CD4-positive, alpha-beta T cell treated with Interleukin-4 for 1 hour (primary cell): ENCODE measurements at regions not wholly inside any gene's neighbourhood (a gene's known extent, or its start where the extent isn't known, plus 50 kb on each side); places are given as distances from the start of the nearest gene placed in this dataset.

Experiments used
- DNase-seq, 2 donors: peaks; one replicate each; pipeline ENCODE4 v3.0.0-alpha.2; 2020 to 2022

- DNase-seq = no peak
These were observed 91.2 kb downstream of the SOX9 start for GRCh38 chr17:72212041-72212440.

DNA sequence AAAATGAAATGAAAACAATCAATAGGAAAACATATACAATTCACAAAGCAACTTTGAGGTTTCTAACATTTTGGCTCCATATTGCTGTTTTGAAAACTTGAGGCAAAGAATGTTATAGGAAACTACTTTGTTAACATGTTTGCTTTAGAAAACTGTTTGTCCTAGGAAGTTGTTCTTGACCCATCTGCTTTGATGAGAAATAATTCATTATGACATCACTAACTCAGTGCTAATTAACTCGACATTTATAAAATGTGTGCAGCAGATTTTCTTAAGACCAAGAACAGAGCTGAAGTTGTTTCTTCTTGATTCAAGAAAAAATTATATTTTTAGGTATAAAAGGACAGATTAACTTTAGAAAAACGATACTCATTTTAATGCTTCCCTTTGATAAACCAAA is 94.7 kb downstream of the SOX9 start:
- no peak for DNase-seq

GRCh38 chr17:72215928-72216327 is 95.1 kb downstream of the SOX9 start:
- no peak for DNase-seq

DNA sequence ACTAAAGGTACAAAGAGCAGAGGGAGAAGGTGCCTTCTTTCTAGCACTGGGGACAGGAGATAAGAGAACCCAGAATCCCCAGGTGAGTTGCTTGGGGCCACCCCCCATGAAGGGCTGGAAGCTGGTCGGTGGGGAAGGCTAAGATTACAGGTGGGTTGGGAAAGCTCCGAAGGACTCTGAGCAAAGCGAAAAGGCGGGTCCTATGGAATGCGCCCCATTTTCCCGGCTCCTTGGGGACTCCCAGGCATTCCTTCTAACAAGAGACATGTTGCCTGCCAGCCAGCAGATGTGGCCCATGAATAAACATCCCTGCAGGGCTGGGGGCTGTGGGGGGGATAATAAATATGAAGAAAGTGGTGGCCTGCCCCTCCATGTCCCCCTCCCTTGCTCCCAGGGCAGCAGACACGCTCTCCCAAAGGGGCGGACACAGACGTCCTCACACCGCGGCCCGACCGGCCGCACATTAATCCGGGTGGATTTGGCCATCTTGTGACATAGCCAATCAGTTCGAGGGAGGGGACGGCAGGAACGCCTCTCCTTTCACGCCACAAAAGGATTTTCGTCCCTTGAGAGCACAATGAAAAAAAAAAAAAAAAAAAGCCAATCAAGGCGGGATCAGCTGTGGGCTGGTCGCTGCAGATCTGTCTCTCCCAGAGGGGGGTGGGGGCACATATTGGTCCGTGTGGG is 98.5 kb downstream of the SOX9 start:
- no peak for DNase-seq

GRCh38 chr17:72219824-72220493 is 99.1 kb downstream of the SOX9 start:
- no peak for DNase-seq

DNA sequence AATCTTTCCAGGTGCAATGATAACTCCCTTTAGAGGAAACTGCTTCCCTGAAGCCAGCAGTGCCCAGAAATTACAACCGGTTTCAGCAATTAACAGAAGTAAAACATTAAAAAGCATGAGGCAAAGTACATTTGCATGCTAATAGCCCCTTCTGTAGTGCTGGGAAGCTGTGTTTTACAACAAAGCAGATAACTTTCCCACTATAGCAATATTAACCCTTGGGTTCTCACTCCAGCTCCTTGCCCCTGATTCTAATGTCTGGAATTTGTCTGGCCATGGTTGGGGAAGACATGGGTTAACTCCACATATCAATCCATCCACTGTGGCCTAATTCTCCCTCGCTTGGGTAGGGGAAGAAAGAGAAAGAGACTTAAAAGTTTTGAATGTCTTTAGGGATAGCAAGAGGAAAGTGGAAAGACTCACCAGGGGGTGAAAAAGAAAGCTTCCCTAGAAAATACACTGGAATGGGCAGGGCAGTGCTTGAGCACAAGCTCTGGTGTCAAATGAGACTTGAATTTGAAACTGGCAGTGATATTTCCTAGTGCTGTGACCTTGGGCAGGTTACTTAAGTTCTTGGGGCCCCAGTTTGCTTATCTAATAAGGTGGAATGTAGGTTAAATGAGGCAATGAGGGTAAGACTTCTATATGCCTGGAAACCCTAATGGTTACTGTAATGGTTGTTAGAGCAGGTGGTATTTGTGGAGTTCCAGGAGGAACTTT is 102.0 kb downstream of the SOX9 start:
- DNase-seq = no peak

GRCh38 chr17:72223866-72224291 is 103.1 kb downstream of the SOX9 start:
- no peak for DNase-seq

- DNase-seq = no peak
These were observed 105.5 kb downstream of the SOX9 start for GRCh38 chr17:72226322-72226721.

- no peak for DNase-seq
These were observed 113.2 kb downstream of the SOX9 start for GRCh38 chr17:72233986-72234385.

DNA sequence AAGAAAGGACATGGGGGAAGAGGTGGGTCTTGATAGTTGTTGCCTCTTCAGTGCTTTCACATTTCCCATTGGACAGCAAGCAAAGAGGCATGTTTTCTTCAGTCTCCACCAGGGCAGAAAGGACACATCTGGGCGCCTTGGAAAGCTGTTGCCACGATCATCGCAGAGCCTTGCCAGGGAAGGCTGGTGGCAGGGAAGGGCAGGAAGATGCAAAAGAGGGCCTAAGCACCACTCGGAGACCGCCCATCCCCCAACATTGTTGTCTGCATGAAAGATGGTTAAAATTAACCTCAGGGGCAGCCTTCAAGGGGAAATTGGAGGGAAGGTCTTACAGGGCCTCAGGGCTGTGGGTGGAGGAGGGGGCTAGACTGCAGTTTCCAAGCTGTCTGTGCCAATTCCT is 114.2 kb downstream of the SOX9 start:
- no peak for DNase-seq

- DNase-seq = no peak
These were observed 116.3 kb downstream of the SOX9 start for GRCh38 chr17:72236980-72237633.

DNA sequence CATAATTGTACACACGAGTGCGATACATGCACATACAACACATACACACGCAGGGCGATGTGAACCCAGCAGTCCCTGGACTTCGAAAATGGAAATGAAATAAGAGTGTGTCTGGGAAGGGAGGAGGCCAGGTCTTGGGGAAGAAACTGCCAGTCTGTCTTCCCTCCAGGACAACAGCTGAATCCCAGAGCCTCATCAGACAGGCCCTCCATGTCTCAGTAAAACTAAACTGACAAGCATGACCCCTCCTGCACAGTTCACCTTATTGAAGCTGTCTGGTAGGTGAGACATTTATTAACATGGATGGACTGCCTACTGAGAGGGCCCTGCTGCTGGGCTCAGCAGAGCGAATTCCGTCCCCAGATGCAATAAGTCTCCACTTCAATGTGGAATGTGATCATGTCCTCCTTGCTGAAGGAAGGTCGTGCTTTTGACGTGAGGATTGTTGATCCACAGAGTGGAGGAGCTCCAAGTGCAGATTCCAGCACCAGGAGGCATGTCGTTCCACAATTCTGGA is 117.4 kb downstream of the SOX9 start:
- no peak for DNase-seq

GRCh38 chr17:72239548-72239947 is 118.7 kb downstream of the SOX9 start:
- DNase-seq = no peak

GRCh38 chr17:72240333-72240732 is 119.5 kb downstream of the SOX9 start:
- no peak for DNase-seq

GRCh38 chr17:72244494-72244893 is 123.7 kb downstream of the SOX9 start:
- DNase-seq = no peak

- DNase-seq = no peak
These were observed 124.1 kb downstream of the SOX9 start for GRCh38 chr17:72244956-72245355.

GRCh38 chr17:72249441-72249840 is 128.6 kb downstream of the SOX9 start:
- no peak for DNase-seq

DNA sequence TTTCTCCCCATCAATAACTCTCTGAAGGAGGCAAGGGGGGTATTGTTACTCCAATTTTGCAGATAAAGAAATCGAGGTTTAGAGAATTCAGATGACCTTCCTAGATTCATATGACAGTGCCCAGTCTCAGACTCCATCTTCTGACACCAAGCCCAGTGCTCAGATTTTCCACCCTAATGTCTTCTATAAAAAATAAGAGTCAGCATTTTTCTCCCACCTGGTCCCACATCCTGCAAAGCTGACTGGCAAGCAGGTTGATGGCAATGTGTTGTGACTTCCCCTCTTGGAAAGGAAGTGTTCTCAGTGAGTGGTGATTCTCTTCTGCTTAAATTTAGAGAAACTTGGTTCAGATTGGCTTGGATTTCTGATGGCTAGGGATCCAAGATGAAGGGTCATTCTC is 129.4 kb downstream of the SOX9 start:
- DNase-seq = no peak

DNA sequence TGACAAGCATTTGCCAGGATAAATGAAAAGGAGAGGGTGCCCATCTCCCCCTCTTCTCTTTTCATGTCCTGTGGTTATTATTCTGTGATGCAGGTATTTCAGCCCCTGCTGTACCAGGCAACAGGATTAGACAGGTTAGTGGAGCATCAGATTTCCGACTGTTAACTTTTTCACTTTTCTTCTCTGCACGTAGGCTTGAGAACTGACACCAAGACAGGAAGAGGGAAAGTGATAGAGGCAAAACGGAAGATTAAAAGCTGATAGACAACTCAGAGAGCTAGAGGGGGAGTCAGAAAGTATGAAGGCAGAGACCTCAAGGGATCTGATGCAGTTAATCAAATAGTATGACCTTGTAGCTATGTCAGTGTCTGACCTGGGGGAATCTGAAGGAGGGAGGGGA is 132.8 kb downstream of the SOX9 start:
- DNase-seq = no peak

GRCh38 chr17:72254808-72255449 is 134.1 kb downstream of the SOX9 start:
- no peak for DNase-seq

- no peak for DNase-seq
These were observed 134.7 kb downstream of the SOX9 start for GRCh38 chr17:72255481-72255880.

DNA sequence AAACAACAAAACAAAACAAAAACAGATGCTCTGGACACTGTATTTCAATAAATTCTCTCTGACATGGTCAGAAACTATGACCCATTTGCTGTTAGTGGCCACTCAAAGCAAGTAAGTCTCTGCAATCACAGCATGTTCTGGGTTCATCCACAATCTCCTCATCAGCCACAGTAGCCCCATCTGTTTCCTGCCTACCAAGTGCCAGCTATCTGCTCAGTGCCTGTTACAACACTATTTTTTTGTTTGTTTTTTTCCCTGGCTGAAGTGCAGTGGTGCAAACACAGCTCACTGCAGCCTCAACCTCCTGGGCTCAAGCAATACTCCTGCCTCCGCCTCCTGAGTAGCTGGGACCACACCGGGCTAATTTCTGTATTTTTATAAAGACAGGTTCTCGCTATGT is 137.9 kb downstream of the SOX9 start:
- DNase-seq = no peak

DNA sequence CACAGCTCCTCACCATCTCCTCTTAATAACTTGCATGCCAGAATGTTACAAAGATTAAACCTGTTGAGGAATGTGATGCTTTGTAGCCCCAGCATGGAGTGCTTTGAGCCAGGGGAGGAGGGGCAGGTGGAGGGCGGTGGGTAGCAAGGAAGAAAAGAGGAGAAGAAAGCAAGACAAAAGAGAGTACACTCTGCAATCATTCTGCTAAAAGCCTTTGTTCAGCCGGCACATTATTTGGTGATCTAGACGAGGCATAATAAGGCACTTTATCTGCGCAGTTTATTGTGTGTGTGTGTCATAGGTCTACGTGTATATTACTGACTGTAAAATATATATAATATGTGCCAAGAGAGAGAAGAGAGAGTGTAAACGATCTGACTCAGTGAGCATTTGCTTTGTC is 139.1 kb downstream of the SOX9 start:
- DNase-seq = no peak
